ENCODE measurements at regions not wholly inside any gene's neighbourhood (a gene's known extent, or its start where the extent isn't known, plus 50 kb on each side); places are given as distances from the start of the nearest gene placed in this dataset.

DNA sequence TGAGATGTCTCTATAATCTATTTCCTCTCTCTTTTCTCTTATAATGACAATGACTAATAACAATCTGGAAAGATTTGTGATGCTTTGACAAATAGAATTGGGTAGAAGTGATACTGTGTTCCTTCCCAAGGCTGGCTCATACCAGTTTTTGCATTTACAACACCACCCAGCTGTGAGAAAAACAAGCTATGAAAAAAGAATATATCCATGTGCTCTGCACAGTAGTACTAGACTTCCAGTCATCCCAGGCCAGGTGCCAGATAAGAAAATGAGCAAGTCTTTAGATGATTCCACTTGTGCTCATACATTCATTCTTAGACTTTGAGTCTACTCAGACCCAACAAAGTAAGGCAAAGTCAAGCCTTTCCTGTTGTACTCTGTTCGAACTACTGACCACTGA lies 350.2 kb upstream of the POU1F1 start:
- TF ChIP-seq, protein P1, sequence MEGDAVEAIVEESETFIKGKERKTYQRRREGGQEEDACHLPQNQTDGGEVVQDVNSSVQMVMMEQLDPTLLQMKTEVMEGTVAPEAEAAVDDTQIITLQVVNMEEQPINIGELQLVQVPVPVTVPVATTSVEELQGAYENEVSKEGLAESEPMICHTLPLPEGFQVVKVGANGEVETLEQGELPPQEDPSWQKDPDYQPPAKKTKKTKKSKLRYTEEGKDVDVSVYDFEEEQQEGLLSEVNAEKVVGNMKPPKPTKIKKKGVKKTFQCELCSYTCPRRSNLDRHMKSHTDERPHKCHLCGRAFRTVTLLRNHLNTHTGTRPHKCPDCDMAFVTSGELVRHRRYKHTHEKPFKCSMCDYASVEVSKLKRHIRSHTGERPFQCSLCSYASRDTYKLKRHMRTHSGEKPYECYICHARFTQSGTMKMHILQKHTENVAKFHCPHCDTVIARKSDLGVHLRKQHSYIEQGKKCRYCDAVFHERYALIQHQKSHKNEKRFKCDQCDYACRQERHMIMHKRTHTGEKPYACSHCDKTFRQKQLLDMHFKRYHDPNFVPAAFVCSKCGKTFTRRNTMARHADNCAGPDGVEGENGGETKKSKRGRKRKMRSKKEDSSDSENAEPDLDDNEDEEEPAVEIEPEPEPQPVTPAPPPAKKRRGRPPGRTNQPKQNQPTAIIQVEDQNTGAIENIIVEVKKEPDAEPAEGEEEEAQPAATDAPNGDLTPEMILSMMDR (IDR thresholded peaks at IDR 0.05 in 4 of 5, conservative IDR thresholded peaks at IDR 0.05 in 1 of 5): no peak
- TF ChIP-seq POLR2A (IDR thresholded peaks at IDR 0.05): no peak

All from gastrocnemius medialis (tissue), 4 donors.